ENCODE measurements at regions not wholly inside any gene's neighbourhood (a gene's known extent, or its start where the extent isn't known, plus 50 kb on each side); places are given as distances from the start of the nearest gene placed in this dataset.

GRCh38 chr4:58551676-58552075, 1441.5 kb upstream of the IGFBP7 start:
- DNase-seq = no peak

- DNase-seq = no peak
Observed at GRCh38 chr4:58543465-58543864, 1433.3 kb upstream of the IGFBP7 start.

- DNase-seq = no peak
Observed at GRCh38 chr4:58541926-58542325, 1431.7 kb upstream of the IGFBP7 start.

GRCh38 chr4:58522765-58523382, 1412.7 kb upstream of the IGFBP7 start:
- DNase-seq = no peak

- DNase-seq = no peak
Observed at GRCh38 chr4:58515226-58515625, 1405.0 kb upstream of the IGFBP7 start.

- DNase-seq = no peak
Observed at GRCh38 chr4:58514299-58514698, 1404.1 kb upstream of the IGFBP7 start.

- no peak for DNase-seq
Observed at GRCh38 chr4:58510652-58511051, 1400.5 kb upstream of the IGFBP7 start.

- no peak for DNase-seq
Observed at GRCh38 chr4:58507079-58507478, 1396.9 kb upstream of the IGFBP7 start.

- DNase-seq = no peak
Observed at GRCh38 chr4:58502839-58503238, 1392.7 kb upstream of the IGFBP7 start.

GRCh38 chr4:58499182-58499581, 1389.0 kb upstream of the IGFBP7 start:
- DNase-seq = no peak

- no peak for DNase-seq
Observed at GRCh38 chr4:58491620-58492019, 1381.4 kb upstream of the IGFBP7 start.

- no peak for DNase-seq
Observed at GRCh38 chr4:58477950-58478349, 1367.8 kb upstream of the IGFBP7 start.

GRCh38 chr4:58477513-58477912, 1367.3 kb upstream of the IGFBP7 start:
- DNase-seq = no peak

- no peak for DNase-seq
Observed at GRCh38 chr4:58475097-58475496, 1364.9 kb upstream of the IGFBP7 start.

GRCh38 chr4:58465031-58465430, 1354.8 kb upstream of the IGFBP7 start:
- DNase-seq = no peak

- no peak for DNase-seq
Observed at GRCh38 chr4:58456727-58457384, 1346.7 kb upstream of the IGFBP7 start.

GRCh38 chr4:58453956-58454355, 1343.8 kb upstream of the IGFBP7 start:
- no peak for DNase-seq

GRCh38 chr4:58451707-58452106, 1341.5 kb upstream of the IGFBP7 start:
- no peak for DNase-seq

- DNase-seq = no peak
Observed at GRCh38 chr4:58435871-58436270, 1325.7 kb upstream of the IGFBP7 start.

GRCh38 chr4:58413849-58414248, 1303.7 kb upstream of the IGFBP7 start:
- no peak for DNase-seq

- DNase-seq = no peak
Observed at GRCh38 chr4:58411904-58412303, 1301.7 kb upstream of the IGFBP7 start.

- no peak for DNase-seq
Observed at GRCh38 chr4:58406762-58407161, 1296.6 kb upstream of the IGFBP7 start.

GRCh38 chr4:58368221-58368620, 1258.0 kb upstream of the IGFBP7 start:
- DNase-seq = no peak

- no peak for DNase-seq
Observed at GRCh38 chr4:58360354-58361133, 1250.4 kb upstream of the IGFBP7 start.
